NCI-H1092 treated with DMSO at 0.1 percent for 48 hours (cell line): ENCODE measurements at regions not wholly inside any gene's neighbourhood (a gene's known extent, or its start where the extent isn't known, plus 50 kb on each side); places are given as distances from the start of the nearest gene placed in this dataset.
A peak's percentile ranks its signal among the peaks of the same experiment; 100 is the strongest.
"Not testable (repeated sequence)": the region's sequence is repeated elsewhere in the genome, so short reads cannot be mapped to it uniquely, and the experiment has no call there.

ENCODE experiments used
- DNase-seq: peaks from one replicate; lab custom pipeline; 2025; lab: John Stamatoyannopoulos, UW

GRCh38 chr18:77373730-77374445, 124.2 kb downstream of the GALR1 start:
- DNase-seq = no peak

- no peak for DNase-seq
Measured at GRCh38 chr18:77374446-77374805, 124.8 kb downstream of the GALR1 start.

GRCh38 chr18:77376043-77376732, 126.5 kb downstream of the GALR1 start:
- DNase-seq = peak; percentile 57

GRCh38 chr18:77376733-77377094, 127.1 kb downstream of the GALR1 start:
- DNase-seq = no peak

- DNase-seq = no peak
Measured at GRCh38 chr18:77377813-77378212, 128.2 kb downstream of the GALR1 start.

- DNase-seq = no peak
Measured at GRCh38 chr18:77379976-77380509, 130.4 kb downstream of the GALR1 start.

DNA sequence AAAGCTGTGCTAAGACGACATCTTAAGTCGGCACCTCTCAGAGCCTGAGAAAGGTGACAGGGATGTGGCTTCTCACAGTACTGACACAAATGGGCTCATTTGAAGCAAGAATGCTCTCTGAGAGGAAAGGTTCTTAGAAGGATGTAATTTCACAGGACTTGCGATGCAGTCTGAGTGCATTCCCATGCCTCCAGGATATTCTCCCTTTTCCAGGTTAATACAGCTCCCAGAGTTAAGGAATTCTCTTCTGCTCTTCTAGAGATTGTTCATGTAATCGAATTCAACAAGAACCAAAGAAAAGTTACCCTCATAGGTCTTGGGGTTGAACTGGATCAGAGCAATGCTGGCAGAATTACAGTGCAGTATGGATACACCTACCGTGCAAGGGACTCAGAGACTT, 131.0 kb downstream of the GALR1 start:
- no peak for DNase-seq

DNA sequence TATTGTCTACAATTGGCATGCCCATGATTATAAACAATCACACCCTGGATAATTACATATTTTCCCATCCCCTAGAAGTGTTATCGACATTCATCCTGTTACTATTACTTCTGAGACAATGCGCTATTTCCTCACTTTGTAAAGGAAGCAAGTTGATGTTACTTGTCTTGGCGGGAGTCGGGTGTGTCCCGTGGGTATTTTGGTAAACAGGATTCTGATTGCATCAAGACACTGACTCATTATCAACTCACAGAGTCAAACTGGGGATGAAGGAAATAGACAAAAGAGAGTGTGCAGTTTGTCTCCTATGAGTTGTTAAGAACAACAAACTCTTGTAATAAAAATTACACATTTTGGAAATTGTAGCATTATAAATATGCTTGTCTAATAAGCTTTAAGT, 142.7 kb downstream of the GALR1 start:
- DNase-seq = no peak

DNA sequence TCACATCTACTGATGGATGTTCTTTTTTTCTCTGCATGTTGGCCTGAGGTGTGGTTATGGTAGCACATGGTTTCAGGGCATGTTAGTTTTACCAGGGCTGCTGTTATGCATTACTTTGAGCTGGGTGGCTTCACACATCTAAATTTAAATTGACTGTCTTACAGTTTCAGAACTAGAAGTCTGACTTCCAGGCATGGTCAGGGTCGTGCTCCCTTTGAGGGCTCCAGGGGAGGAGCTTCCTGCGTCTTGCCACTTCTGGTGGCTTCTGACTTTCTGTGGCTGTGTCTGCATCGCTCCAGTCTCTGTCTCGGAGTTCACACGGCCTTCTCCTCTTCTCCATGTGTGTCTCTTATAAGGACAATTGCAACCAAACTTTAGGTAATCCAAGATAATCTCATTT, 143.9 kb downstream of the GALR1 start:
- DNase-seq = no peak

GRCh38 chr18:77395953-77396352, 146.3 kb downstream of the GALR1 start:
- no peak for DNase-seq

DNA sequence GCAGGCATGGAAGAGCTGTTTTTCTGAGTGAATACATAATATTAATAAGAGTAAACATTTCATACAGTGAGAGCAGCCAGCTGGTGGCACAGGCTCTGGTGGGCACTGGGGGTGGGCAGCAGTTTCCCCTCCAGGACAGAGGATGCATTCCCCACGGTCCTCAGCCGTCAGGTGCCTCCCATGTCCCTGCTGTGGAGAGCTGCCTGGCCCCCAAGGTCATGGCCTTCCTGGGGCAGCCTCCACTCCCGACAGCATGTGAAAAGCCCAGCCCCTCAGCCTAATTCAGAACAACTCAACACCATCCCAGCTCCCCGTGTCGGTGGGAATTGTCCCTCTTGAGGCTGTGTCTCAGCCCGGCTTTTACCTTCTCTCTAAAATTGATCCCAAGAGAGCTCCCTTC, 147.4 kb downstream of the GALR1 start:
- no peak for DNase-seq

GRCh38 chr18:77397617-77398016, 148.0 kb downstream of the GALR1 start:
- DNase-seq = no peak

DNA sequence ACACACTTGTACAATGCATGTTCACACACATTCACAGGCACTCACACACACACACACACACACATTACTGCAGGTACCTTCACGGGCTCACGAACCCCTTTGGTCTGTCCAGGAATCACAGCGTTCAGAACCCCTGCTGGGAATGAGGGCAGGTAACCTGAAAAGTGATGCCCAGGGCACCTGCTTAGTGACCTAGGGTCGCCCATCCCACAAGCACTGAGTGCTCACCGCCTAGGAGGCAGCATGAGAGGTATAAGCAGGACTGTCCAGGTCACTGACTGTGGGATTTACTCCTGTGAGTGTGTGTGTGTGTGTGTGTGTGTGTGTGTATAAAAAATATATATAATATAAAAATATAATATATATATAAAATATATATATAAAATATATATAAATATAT, 150.9 kb downstream of the GALR1 start:
- DNase-seq = no peak

GRCh38 chr18:77401173-77401572, 151.5 kb downstream of the GALR1 start:
- DNase-seq = no peak

DNA sequence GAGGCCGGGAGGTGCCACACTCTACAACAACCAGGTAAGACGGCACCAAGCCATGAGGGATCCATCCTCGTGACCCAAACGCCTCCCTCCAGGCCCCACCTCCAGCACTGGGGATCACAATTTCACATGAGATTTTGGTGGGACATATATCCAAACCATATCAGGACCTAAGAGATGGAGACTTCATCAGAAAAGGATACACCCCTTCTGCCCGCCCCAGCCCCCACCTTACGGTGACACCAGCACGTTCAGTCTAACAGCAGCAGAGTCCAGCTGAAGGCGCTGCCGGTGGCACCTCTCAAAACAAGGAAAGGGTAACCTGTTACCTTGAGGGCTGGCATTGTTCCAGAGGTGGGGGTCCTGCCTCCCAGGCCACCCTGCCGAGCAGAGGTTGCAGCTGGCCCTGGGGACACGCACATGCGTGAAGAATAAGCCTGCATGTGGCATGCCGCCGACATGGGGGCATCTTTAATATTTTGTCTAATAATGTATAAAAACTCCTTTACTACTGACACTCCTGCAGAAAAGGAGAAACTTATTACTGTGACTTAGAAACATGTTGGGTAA, 154.4 kb downstream of the GALR1 start:
- DNase-seq = no peak

DNA sequence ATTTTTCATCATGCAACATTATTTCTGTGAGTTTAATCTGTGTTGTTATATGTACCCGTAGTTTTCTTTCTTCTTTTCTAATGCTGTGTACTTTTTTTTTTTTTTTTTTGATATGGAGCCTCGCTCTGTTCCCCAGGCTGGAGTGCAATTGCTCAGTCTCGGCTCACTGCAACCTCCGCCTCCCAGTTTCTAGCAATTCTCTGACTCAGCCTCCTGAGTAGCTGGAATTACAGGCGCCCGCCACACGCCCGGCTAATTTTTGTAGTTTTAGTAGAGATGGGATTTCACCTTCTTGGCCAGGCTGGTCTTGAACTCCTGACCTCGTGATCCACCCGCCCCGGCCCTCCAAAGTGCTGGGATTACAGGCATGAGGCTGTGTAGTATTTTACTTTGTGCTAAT, 155.4 kb downstream of the GALR1 start:
- DNase-seq = no peak

DNA sequence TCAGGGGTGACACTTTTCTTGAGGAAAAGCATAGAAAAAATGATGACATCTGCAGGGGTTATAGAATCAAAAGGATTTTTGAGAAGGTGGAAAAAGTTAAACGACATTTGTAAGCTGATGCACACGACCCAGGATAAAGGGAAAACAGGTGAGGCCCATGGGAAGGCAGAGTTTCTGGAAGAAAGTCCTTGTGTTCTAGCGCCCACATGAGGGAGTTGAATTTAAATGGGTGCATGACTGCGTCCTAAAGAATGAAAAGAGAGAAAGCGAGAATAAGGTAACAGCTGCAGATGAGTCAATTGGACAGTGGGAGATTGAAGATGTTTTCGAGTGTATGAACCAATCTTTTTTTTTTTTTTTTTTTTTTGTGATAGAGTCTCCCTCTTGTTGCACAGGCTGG, 158.1 kb downstream of the GALR1 start:
- DNase-seq = no peak

GRCh38 chr18:77421546-77421945, 171.9 kb downstream of the GALR1 start:
- not testable (repeated sequence) for DNase-seq

GRCh38 chr18:77422974-77423867, 173.6 kb downstream of the GALR1 start:
- DNase-seq = no peak

DNA sequence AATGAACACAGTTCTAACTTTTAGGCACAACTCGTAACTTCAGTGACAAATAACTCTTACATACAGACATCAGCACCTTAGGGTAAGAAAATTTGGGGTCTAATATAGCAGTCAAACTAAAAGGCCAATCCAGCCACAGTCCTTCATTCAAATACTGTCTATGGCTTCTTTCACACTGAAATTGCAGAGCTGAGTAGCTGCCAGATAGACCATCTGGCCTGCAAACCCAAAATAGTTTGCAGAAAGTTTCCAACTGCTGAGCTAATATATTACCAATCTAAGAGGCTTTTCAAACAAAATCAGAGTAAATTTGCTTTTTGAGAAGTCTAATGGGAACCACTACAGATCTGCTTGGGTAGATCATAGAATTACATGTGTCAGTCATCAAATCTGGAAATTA, 183.4 kb downstream of the GALR1 start:
- no peak for DNase-seq

DNA sequence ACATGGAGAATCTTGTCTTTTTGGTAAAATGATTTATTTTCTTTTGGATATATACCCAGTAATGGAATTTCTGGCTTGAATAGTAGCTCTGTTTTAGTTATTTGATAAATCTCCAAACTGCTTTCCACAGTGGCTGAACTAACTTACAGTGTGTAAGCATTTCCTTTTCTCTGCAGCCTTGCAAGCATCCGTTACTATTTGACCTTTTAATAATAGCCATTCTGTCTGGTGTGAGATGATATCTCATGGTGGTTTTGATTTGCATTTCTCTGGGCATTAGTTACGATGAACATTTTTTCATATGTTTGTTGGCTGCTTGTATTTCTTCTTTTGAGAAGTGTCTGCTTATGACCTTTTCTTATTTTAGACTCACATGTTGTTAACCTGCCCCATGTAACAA, 190.2 kb downstream of the GALR1 start:
- no peak for DNase-seq

DNA sequence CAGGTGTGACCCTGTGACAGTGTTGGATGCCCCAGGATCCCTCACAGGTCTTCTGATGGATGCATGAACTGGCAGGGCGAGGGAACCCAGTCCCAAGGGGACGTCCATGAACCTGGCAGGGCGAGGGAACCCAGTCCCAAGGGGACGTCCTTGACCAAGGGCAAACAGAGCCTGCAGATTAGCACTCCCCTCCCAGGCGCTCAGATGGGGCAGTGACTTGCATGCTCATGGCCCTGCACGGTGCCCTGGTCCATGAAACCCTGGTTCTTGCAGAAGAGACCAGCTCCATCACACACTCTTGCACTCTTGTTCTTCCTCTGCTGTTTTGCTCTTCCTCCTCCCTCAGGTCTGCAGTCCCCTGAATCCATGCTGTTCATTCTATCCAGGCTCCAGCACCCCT, 192.7 kb downstream of the GALR1 start:
- DNase-seq = no peak
